Immature natural killer cell (primary cell): ENCODE measurements at regions not wholly inside any gene's neighbourhood (a gene's known extent, or its start where the extent isn't known, plus 50 kb on each side); places are given as distances from the start of the nearest gene placed in this dataset.
"Not testable (repeated sequence)": the region's sequence is repeated elsewhere in the genome, so short reads cannot be mapped to it uniquely, and the experiment has no call there.

Source experiments
- DNase-seq, 3 donors: peaks; one replicate each; pipeline ENCODE4 v3.0.0; 2022; ENCODE audit warnings: mixed read lengths in 1 of 3
- H3K27ac Mint-ChIP-seq, 6 donors: one replicate each; pipeline ENCODE4 v1.8.0; 2020; ENCODE audit warnings: mixed read lengths in 6 of 6, mild to moderate bottlenecking in 5 of 6, inconsistent platforms in 4 of 6, moderate library complexity in 3 of 6
- H3K27me3 Mint-ChIP-seq, 3 donors: one replicate each; pipeline ENCODE4 v1.8.0; 2020 to 2021; ENCODE audit warnings: low read depth in 3 of 3, mild to moderate bottlenecking in 3 of 3, mixed read lengths in 3 of 3, moderate library complexity in 3 of 3, inconsistent platforms in 1 of 3
- H3K36me3 Mint-ChIP-seq, 3 donors: one replicate each; pipeline ENCODE4 v1.8.0; 2020; ENCODE audit warnings: mixed read lengths in 3 of 3, inconsistent platforms in 2 of 3, mild to moderate bottlenecking in 2 of 3
- H3K4me1 Mint-ChIP-seq, 2 donors: one replicate each; pipeline ENCODE4 v1.8.0; 2020; ENCODE audit warnings: inconsistent platforms in 2 of 2, mild to moderate bottlenecking in 2 of 2, mixed read lengths in 2 of 2, moderate library complexity in 1 of 2
- H3K4me3 Mint-ChIP-seq, 5 donors: one replicate each; pipeline ENCODE4 v1.8.0; 2020; ENCODE audit warnings: mild to moderate bottlenecking in 5 of 5, mixed read lengths in 5 of 5, inconsistent platforms in 3 of 5, moderate library complexity in 3 of 5
- H3K9me3 Mint-ChIP-seq, 6 donors: one replicate each; pipeline ENCODE4 v1.8.0; 2020; ENCODE audit warnings: mild to moderate bottlenecking in 6 of 6, mixed read lengths in 6 of 6, inconsistent platforms in 4 of 6, moderate library complexity in 3 of 6

GRCh38 chr11:25615069-25615468, 716.9 kb upstream of the ANO3 start:
- peaks cover 3 to 61% (median 16%) of the 10 kb centered on the region in 6 donors for H3K9me3 Mint-ChIP-seq
- H3K4me3 Mint-ChIP-seq, result no peak overlapping the region
- peaks cover 0 to 4% (median 0%) of the 10 kb centered on the region in 3 donors for H3K36me3 Mint-ChIP-seq
- H3K4me1 Mint-ChIP-seq, result no peaks in the 10 kb centered on the region
- no peak for DNase-seq
- H3K27ac Mint-ChIP-seq, result no peak overlapping the region
- H3K27me3 Mint-ChIP-seq, result peaks cover 0 to 1% (median 0%) of the 10 kb centered on the region in 3 donors

- no peaks in the 10 kb centered on the region for H3K4me1 Mint-ChIP-seq
- H3K27me3 Mint-ChIP-seq, result peaks cover 0 to 1% (median 0%) of the 10 kb centered on the region in 3 donors
- no peak overlapping the region for H3K27ac Mint-ChIP-seq
- no peak overlapping the region for H3K4me3 Mint-ChIP-seq
- H3K9me3 Mint-ChIP-seq, result peaks cover 3 to 54% (median 14%) of the 10 kb centered on the region in 6 donors
- peaks cover 0 to 4% (median 0%) of the 10 kb centered on the region in 3 donors for H3K36me3 Mint-ChIP-seq
- no peak for DNase-seq
Observed at GRCh38 chr11:25615841-25616240, 716.1 kb upstream of the ANO3 start.

- Mint-ChIP-seq H3K36me3 (peaks cover 0 to 2% (median 0%) of the 10 kb centered on the region in 3 donors), H3K27me3 (peaks cover 0 to 2% (median 2%) of the 10 kb centered on the region in 3 donors), H3K9me3 (peaks cover 16 to 49% (median 20%) of the 10 kb centered on the region in 6 donors), H3K27ac (no peak overlapping the region), H3K4me1 (no peaks in the 10 kb centered on the region), H3K4me3 (no peak overlapping the region)
- no peak for DNase-seq
Observed at GRCh38 chr11:25625094-25625493, 706.8 kb upstream of the ANO3 start.

- H3K36me3 Mint-ChIP-seq, result peaks cover 0 to 3% (median 0%) of the 10 kb centered on the region in 3 donors
- no peak overlapping the region for H3K27ac Mint-ChIP-seq
- no peaks in the 10 kb centered on the region for H3K27me3 Mint-ChIP-seq
- no peaks in the 10 kb centered on the region for H3K4me1 Mint-ChIP-seq
- peaks cover 7 to 44% (median 21%) of the 10 kb centered on the region in 6 donors for H3K9me3 Mint-ChIP-seq
- H3K4me3 Mint-ChIP-seq, result no peak overlapping the region
- no peak for DNase-seq
Observed at GRCh38 chr11:25628030-25628429, 703.9 kb upstream of the ANO3 start.

GRCh38 chr11:25633230-25633629, 698.7 kb upstream of the ANO3 start:
- DNase-seq, result no peak
- no peak overlapping the region for H3K27ac Mint-ChIP-seq
- H3K9me3 Mint-ChIP-seq, result peaks cover 5 to 25% (median 12%) of the 10 kb centered on the region in 6 donors
- H3K27me3 Mint-ChIP-seq, result no peaks in the 10 kb centered on the region
- H3K4me1 Mint-ChIP-seq, result no peaks in the 10 kb centered on the region
- H3K36me3 Mint-ChIP-seq, result peaks cover 0 to 3% (median 0%) of the 10 kb centered on the region in 3 donors
- H3K4me3 Mint-ChIP-seq, result no peak overlapping the region

- DNase-seq, H3K4me3 Mint-ChIP-seq, H3K36me3 Mint-ChIP-seq, H3K4me1 Mint-ChIP-seq, H3K27me3 Mint-ChIP-seq, H3K27ac Mint-ChIP-seq: not testable (repeated sequence)
- peaks cover 1 to 21% (median 11%) of the 10 kb centered on the region in 6 donors for H3K9me3 Mint-ChIP-seq
Observed at GRCh38 chr11:25649220-25649619, 682.7 kb upstream of the ANO3 start.

- H3K27ac Mint-ChIP-seq, result no peak overlapping the region
- H3K4me1 Mint-ChIP-seq, result no peaks in the 10 kb centered on the region
- no peak for DNase-seq
- H3K36me3 Mint-ChIP-seq, result no peaks in the 10 kb centered on the region
- H3K4me3 Mint-ChIP-seq, result no peak overlapping the region
- peaks cover 0 to 1% (median 0%) of the 10 kb centered on the region in 3 donors for H3K27me3 Mint-ChIP-seq
- peaks cover 0 to 21% (median 9%) of the 10 kb centered on the region in 6 donors for H3K9me3 Mint-ChIP-seq
Observed at GRCh38 chr11:25650319-25650718, 681.6 kb upstream of the ANO3 start.

- no peaks in the 10 kb centered on the region for H3K4me1 Mint-ChIP-seq
- no peak overlapping the region for H3K4me3 Mint-ChIP-seq
- no peak overlapping the region for H3K27ac Mint-ChIP-seq
- H3K36me3 Mint-ChIP-seq, result no peaks in the 10 kb centered on the region
- H3K9me3 Mint-ChIP-seq, result peaks cover 0 to 33% (median 5%) of the 10 kb centered on the region in 6 donors
- no peak for DNase-seq
- H3K27me3 Mint-ChIP-seq, result no peaks in the 10 kb centered on the region
Observed at GRCh38 chr11:25655636-25656035, 676.3 kb upstream of the ANO3 start.

- DNase-seq, result no peak
- H3K4me3 Mint-ChIP-seq, result no peak overlapping the region
- H3K4me1 Mint-ChIP-seq, result no peaks in the 10 kb centered on the region
- H3K36me3 Mint-ChIP-seq, result peaks cover 0 to 5% (median 0%) of the 10 kb centered on the region in 3 donors
- peaks cover 0 to 2% (median 0%) of the 10 kb centered on the region in 3 donors for H3K27me3 Mint-ChIP-seq
- no peak overlapping the region for H3K27ac Mint-ChIP-seq
- H3K9me3 Mint-ChIP-seq, result peaks cover 4 to 49% (median 7%) of the 10 kb centered on the region in 6 donors
Observed at GRCh38 chr11:25658916-25659315, 673.0 kb upstream of the ANO3 start.

GRCh38 chr11:25659706-25660105, 672.2 kb upstream of the ANO3 start:
- DNase-seq, result no peak
- no peak overlapping the region for H3K4me3 Mint-ChIP-seq
- peaks cover 0 to 5% (median 0%) of the 10 kb centered on the region in 3 donors for H3K36me3 Mint-ChIP-seq
- peaks cover 0 to 2% (median 0%) of the 10 kb centered on the region in 3 donors for H3K27me3 Mint-ChIP-seq
- no peaks in the 10 kb centered on the region for H3K4me1 Mint-ChIP-seq
- no peak overlapping the region for H3K27ac Mint-ChIP-seq
- H3K9me3 Mint-ChIP-seq, result peaks cover 0 to 44% (median 7%) of the 10 kb centered on the region in 6 donors

- H3K36me3 Mint-ChIP-seq, result no peaks in the 10 kb centered on the region
- H3K9me3 Mint-ChIP-seq, result peaks cover 0 to 34% (median 10%) of the 10 kb centered on the region in 6 donors
- H3K27me3 Mint-ChIP-seq, result peaks cover 0 to 3% (median 2%) of the 10 kb centered on the region in 3 donors
- no peak overlapping the region for H3K4me3 Mint-ChIP-seq
- no peak for DNase-seq
- H3K27ac Mint-ChIP-seq, result no peak overlapping the region
- H3K4me1 Mint-ChIP-seq, result no peaks in the 10 kb centered on the region
Observed at GRCh38 chr11:25667871-25668270, 664.1 kb upstream of the ANO3 start.

GRCh38 chr11:25691959-25692358, 640.0 kb upstream of the ANO3 start:
- Mint-ChIP-seq H3K4me3 (no peak overlapping the region), H3K9me3 (peaks cover 8 to 34% (median 16%) of the 10 kb centered on the region in 6 donors), H3K4me1 (no peaks in the 10 kb centered on the region), H3K27me3 (peaks cover 0 to 2% (median 0%) of the 10 kb centered on the region in 3 donors), H3K36me3 (no peaks in the 10 kb centered on the region), H3K27ac (no peak overlapping the region)
- no peak for DNase-seq

GRCh38 chr11:25702417-25702816, 629.5 kb upstream of the ANO3 start:
- Mint-ChIP-seq H3K36me3 (no peaks in the 10 kb centered on the region), H3K4me1 (no peaks in the 10 kb centered on the region), H3K27me3 (no peaks in the 10 kb centered on the region), H3K4me3 (no peak overlapping the region), H3K27ac (no peak overlapping the region), H3K9me3 (peaks cover under 1 to 26% (median 7%) of the 10 kb centered on the region in 6 donors)
- no peak for DNase-seq

GRCh38 chr11:25710975-25711374, 621.0 kb upstream of the ANO3 start:
- Mint-ChIP-seq H3K27me3 (no peaks in the 10 kb centered on the region), H3K9me3 (peaks cover 2 to 40% (median 16%) of the 10 kb centered on the region in 6 donors), H3K36me3 (no peaks in the 10 kb centered on the region), H3K4me1 (no peaks in the 10 kb centered on the region), H3K4me3 (no peak overlapping the region), H3K27ac (no peak overlapping the region)
- DNase-seq, result no peak

GRCh38 chr11:25727944-25728343, 604.0 kb upstream of the ANO3 start:
- Mint-ChIP-seq H3K4me3 (no peak overlapping the region), H3K9me3 (peaks cover 14 to 65% (median 26%) of the 10 kb centered on the region in 6 donors), H3K27me3 (peaks cover 0 to 4% (median 0%) of the 10 kb centered on the region in 3 donors), H3K27ac (no peak overlapping the region), H3K4me1 (no peaks in the 10 kb centered on the region), H3K36me3 (peaks cover 0 to 13% (median 0%) of the 10 kb centered on the region in 3 donors)
- no peak for DNase-seq
